WTC11 (cell line): ENCODE measurements at regions not wholly inside any gene's neighbourhood (a gene's known extent, or its start where the extent isn't known, plus 50 kb on each side); places are given as distances from the start of the nearest gene placed in this dataset.
A peak's percentile ranks its signal among the peaks of the same experiment; 100 is the strongest.

Experiments
- ATAC-seq: fragments of 200-7000 bp; cut with Tn5 transposase; 2 replicates; pipeline ENCODE4 v1.10.0; 2021; ENCODE audit warnings: mild to moderate bottlenecking, moderate library complexity
- CTCF ChIA-PET: fragments of 300-600 bp; sonication (Branson Sonifier 250); formaldehyde crosslinking; loops from one replicate; lab custom pipeline; 2021; ENCODE audit warnings: antibody characterized with exemption; lab: Charles Lee
- POLR2A ChIA-PET: fragments of 350-600 bp; sonication (Branson Sonifier 250); formaldehyde crosslinking; loops from one replicate; lab custom pipeline; 2021; ENCODE audit warnings: antibody characterized with exemption; lab: Charles Lee
- DNase-seq: peaks from one replicate; pipeline ENCODE4 v3.0.0; 2021; ENCODE audit warnings: low spot score
- H3K27ac Mint-ChIP-seq: 2 replicates; pipeline ENCODE4 v1.8.0; 2021; ENCODE audit warnings: mixed read lengths
- H3K27me3 Mint-ChIP-seq: 2 replicates; pipeline ENCODE4 v1.8.0; 2021; ENCODE audit warnings: low read depth, mild to moderate bottlenecking, moderate library complexity, mixed read lengths
- H3K36me3 Mint-ChIP-seq: 2 replicates; pipeline ENCODE4 v1.8.0; 2021; ENCODE audit warnings: mixed read lengths
- H3K4me1 Mint-ChIP-seq: 2 replicates; pipeline ENCODE4 v1.8.0; 2022; ENCODE audit warnings: mixed read lengths
- H3K4me3 Mint-ChIP-seq: 2 replicates; pipeline ENCODE4 v1.8.0; 2021; ENCODE audit warnings: mild to moderate bottlenecking, moderate library complexity, mixed read lengths
- H3K9me3 Mint-ChIP-seq: 2 replicates; pipeline ENCODE4 v1.8.0; 2021; ENCODE audit warnings: mixed read lengths
- CBFB ChIP-seq: sonication (generic); formaldehyde crosslinking; IDR thresholded peaks from 2 replicates; pipeline ENCODE4 v1.8.1; 2022; ENCODE audit warnings: mild to moderate bottlenecking, low read depth, missing genetic modification reagents
- FOXJ3 ChIP-seq: sonication (generic); formaldehyde crosslinking; IDR thresholded peaks from 2 replicates; pipeline ENCODE4 v1.9.0; 2021; ENCODE audit warnings: missing genetic modification reagents, mild to moderate bottlenecking, borderline replicate concordance
- GTF2I ChIP-seq: fragments of 250-450 bp; sonication (Bioruptor Pico); conservative IDR thresholded peaks from 2 replicates; pipeline ENCODE4 v1.4.0; 2021; ENCODE audit warnings: mild to moderate bottlenecking
- JAZF1 ChIP-seq: fragments of 250-450 bp; sonication (Bioruptor Pico); IDR thresholded peaks from 2 replicates; pipeline ENCODE4 v1.9.0; 2021; ENCODE audit warnings: moderate library complexity, mild to moderate bottlenecking, inconsistent platforms
- JUN ChIP-seq: sonication (generic); formaldehyde crosslinking; IDR thresholded peaks from 2 replicates; pipeline ENCODE4 v1.8.0; 2023; ENCODE audit warnings: mild to moderate bottlenecking, missing genetic modification reagents
- MXD4 ChIP-seq: fragments of 250-450 bp; sonication (Bioruptor Pico); IDR thresholded peaks from 2 replicates; pipeline ENCODE4 v1.8.0; 2021; ENCODE audit warnings: mild to moderate bottlenecking, moderate library complexity, borderline replicate concordance
- MYBL2 ChIP-seq: sonication (generic); formaldehyde crosslinking; IDR thresholded peaks from 2 replicates; pipeline ENCODE4 v1.8.1; 2023; ENCODE audit warnings: mild to moderate bottlenecking, moderate library complexity, missing genetic modification reagents
- OVOL2 ChIP-seq: fragments of 250-450 bp; sonication (Bioruptor Pico); IDR thresholded peaks from 2 replicates; pipeline ENCODE4 v1.9.0; 2021; ENCODE audit warnings: mild to moderate bottlenecking, borderline replicate concordance
- RORB ChIP-seq: fragments of 250-450 bp; sonication (Bioruptor Pico); IDR thresholded peaks from 2 replicates; pipeline ENCODE4 v1.9.0; 2021; ENCODE audit warnings: mild to moderate bottlenecking
- SOX15 ChIP-seq: fragments of 250-450 bp; sonication (Bioruptor Pico); IDR thresholded peaks from 2 replicates; pipeline ENCODE4 v1.9.0; 2021; ENCODE audit warnings: mild to moderate bottlenecking
- TCF7 ChIP-seq: sonication (generic); formaldehyde crosslinking; IDR thresholded peaks from 2 replicates; pipeline ENCODE4 v1.8.0; 2022; ENCODE audit warnings: mild to moderate bottlenecking, low read depth, missing genetic modification reagents, moderate library complexity
- TEAD1 ChIP-seq: sonication (generic); formaldehyde crosslinking; IDR thresholded peaks from 2 replicates; pipeline ENCODE4 v1.8.0; 2022; ENCODE audit warnings: mild to moderate bottlenecking, missing genetic modification reagents
- ZBTB21 ChIP-seq: sonication (generic); formaldehyde crosslinking; IDR thresholded peaks from 2 replicates; pipeline ENCODE4 v1.8.1; 2023; ENCODE audit warnings: mild to moderate bottlenecking, missing genetic modification reagents, borderline replicate concordance
- ZNF232 ChIP-seq: sonication (generic); formaldehyde crosslinking; IDR thresholded peaks from 2 replicates; pipeline ENCODE4 v1.8.0; 2022; ENCODE audit warnings: mild to moderate bottlenecking, missing genetic modification reagents
- ZNF423 ChIP-seq: fragments of 250-450 bp; sonication (Bioruptor Pico); IDR thresholded peaks from 2 replicates; pipeline ENCODE4 v2.1.2; 2022; ENCODE audit warnings: mild to moderate bottlenecking, moderate library complexity
- TF ChIP-seq, protein P1 (sequence below): sonication (generic); formaldehyde crosslinking; IDR thresholded peaks from 2 replicates; pipeline ENCODE4 v1.8.1; 2022; ENCODE audit warnings: low read depth, mild to moderate bottlenecking, moderate library complexity, missing genetic modification reagents, borderline replicate concordance
- TF ChIP-seq, protein P2 (sequence below): fragments of 250-450 bp; sonication (Bioruptor Pico); IDR thresholded peaks from 2 replicates; pipeline ENCODE4 v2.1.2; 2022; ENCODE audit warnings: mild to moderate bottlenecking, moderate library complexity
- TF ChIP-seq, protein P3 (sequence below): fragments of 250-450 bp; sonication (Bioruptor Pico); conservative IDR thresholded peaks from 2 replicates; pipeline ENCODE4 v1.9.0; 2021; ENCODE audit warnings: mild to moderate bottlenecking
- TF ChIP-seq, protein P4 (sequence below): fragments of 250-450 bp; sonication (Bioruptor Pico); IDR thresholded peaks from 2 replicates; pipeline ENCODE4 v1.9.0; 2021; ENCODE audit warnings: mild to moderate bottlenecking
- TF ChIP-seq, protein P5 (sequence below): sonication (generic); formaldehyde crosslinking; IDR thresholded peaks from 2 replicates; pipeline ENCODE4 v1.8.0; 2022; ENCODE audit warnings: mild to moderate bottlenecking, missing genetic modification reagents
- TF ChIP-seq, protein P6 (sequence below): fragments of 250-450 bp; sonication (Bioruptor Pico); IDR thresholded peaks from 2 replicates; pipeline ENCODE4 v1.9.0; 2021; ENCODE audit warnings: mild to moderate bottlenecking

DNA sequence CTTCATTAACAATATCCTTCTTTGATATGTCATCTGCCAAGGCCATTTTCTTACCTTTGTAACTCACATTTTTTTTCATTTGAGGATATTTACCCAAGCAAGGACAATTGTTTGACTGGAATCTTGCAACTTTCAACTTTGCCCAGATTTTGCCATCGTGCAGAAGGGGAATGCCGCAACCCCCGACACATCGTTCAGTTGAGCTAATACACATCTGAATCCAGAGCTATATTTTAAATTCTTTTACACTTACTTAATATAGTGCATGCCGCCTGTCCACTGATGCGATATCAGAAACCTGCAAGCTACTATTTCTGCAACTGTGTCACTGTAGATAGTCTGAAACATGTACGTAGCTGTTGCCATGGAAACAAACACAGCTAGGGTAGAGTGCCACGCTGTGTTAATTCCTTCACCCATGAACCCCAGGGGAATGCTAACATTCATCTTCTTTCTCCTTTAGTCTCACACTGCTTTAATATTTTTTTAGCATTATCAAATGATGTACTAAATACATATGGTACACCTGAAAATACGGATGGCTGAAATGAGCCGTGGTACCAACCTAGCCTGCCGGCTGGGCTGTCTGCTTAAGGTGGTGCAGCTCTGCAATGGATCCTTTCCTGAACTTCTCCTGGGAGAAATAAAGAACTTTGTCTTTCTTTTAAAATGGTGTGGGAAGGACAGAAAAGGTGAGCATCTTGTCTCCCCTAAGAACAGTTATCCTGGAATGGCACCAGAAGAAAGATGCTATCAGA, 77.0 kb upstream of the FOXN3 start:
- Mint-ChIP-seq H3K4me3 (no peak overlapping the region), H3K27ac (peak overlapping the region; percentile 6; the same call in 1 of the 2 replicates), H3K27me3 (no peaks in the 10 kb centered on the region), H3K4me1 (peaks cover 67% of the 10 kb centered on the region), H3K9me3 (no peaks in the 10 kb centered on the region), H3K36me3 (no peaks in the 10 kb centered on the region)
- no peak for DNase-seq
- TF ChIP-seq, protein P1, sequence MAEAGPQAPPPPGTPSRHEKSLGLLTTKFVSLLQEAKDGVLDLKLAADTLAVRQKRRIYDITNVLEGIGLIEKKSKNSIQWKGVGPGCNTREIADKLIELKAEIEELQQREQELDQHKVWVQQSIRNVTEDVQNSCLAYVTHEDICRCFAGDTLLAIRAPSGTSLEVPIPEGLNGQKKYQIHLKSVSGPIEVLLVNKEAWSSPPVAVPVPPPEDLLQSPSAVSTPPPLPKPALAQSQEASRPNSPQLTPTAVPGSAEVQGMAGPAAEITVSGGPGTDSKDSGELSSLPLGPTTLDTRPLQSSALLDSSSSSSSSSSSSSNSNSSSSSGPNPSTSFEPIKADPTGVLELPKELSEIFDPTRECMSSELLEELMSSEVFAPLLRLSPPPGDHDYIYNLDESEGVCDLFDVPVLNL (CRISPR knock-in tag) = no peak
- TF ChIP-seq OVOL2 (CRISPR knock-in tag) (no peak), JUN (CRISPR knock-in tag) (no peak), ZBTB21 (no peak), SOX15 (CRISPR knock-in tag) (no peak), RORB (CRISPR knock-in tag) (no peak), MXD4 (CRISPR knock-in tag) (no peak)
- ATAC-seq = no peak; the same call in 1 of the 2 replicates
- ChIA-PET POLR2A (interaction anchor here (0.5 to 0.6 kb wide), 3 partner anchors 10 to 36 kb away, joined by 3 read pairs; no protein-coding TSS in a partner anchor), CTCF (no interaction called here)

DNA sequence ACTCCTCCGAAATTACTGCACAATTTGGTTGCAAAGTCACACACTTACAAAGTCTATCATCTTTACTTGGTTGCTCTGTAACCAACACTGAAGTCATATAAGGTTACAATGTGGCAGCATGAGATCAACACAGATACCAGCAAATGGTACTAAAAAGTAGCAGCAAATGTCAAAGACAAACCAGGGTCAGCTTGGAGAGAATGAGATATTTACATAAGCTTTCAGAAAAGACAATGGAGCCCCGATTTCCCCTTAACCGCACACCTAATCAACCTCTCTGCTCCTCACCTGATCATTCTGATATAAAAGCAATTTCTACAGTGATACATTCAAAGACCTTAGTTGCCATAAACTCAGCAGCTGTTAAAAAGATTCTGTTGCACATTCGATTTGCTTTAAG, 76.4 kb upstream of the FOXN3 start:
- CTCF ChIA-PET = no interaction called here
- Mint-ChIP-seq H3K27ac (peak overlapping the region; percentile 34), H3K27me3 (no peaks in the 10 kb centered on the region), H3K4me3 (no peak overlapping the region), H3K9me3 (no peaks in the 10 kb centered on the region)
- POLR2A ChIA-PET = interaction anchor here (0.6 kb wide), 2 partner anchors 22 to 41 kb away, joined by 3 read pairs; no protein-coding TSS in a partner anchor
- DNase-seq = no peak
- TF ChIP-seq TEAD1 (no peak), MXD4 (CRISPR knock-in tag) (no peak), CBFB (CRISPR knock-in tag) (no peak)
- TF ChIP-seq, protein P2, sequence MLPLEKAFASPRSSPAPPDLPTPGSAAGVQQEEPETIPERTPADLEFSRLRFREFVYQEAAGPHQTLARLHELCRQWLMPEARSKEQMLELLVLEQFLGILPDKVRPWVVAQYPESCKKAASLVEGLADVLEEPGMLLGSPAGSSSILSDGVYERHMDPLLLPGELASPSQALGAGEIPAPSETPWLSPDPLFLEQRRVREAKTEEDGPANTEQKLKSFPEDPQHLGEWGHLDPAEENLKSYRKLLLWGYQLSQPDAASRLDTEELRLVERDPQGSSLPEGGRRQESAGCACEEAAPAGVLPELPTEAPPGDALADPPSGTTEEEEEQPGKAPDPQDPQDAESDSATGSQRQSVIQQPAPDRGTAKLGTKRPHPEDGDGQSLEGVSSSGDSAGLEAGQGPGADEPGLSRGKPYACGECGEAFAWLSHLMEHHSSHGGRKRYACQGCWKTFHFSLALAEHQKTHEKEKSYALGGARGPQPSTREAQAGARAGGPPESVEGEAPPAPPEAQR = no peak
- TF ChIP-seq, protein P3, sequence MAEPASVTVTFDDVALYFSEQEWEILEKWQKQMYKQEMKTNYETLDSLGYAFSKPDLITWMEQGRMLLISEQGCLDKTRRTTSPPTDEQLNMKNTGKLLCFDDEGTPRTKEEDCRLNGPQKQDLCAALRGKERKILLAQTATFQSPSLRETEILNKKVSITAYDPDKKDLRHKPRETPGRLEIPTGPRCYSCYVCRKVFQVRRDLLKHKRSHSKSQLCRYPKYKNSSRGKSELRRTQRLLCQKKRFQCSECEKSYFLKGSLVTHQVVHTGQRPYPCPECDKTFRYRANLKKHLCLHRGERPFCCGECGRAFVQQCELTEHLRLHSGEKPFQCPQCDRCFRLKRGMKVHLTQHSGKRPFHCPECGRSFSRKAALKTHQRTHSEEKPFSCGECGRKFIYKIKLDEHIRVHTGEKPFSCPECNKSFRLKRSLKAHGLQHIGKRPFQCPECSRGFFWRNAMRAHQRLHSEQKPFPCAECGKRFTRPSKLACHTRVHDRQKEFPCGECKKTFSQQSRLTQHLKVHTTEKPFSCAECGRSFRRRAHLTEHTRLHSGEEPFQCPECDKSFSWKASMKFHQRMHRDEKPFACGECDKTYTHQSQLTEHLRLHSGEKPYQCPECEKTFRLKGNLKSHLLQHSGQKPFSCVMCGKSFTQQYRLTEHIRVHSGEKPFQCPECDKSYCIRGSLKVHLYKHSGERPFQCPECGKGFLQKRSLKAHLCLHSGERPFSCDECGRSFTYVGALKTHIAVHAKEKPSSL (CRISPR knock-in tag) = no peak
- TF ChIP-seq, all 79 proteins: peak for 0
- no peaks in the 10 kb centered on the region for H3K36me3 Mint-ChIP-seq
- H3K4me1 Mint-ChIP-seq = peaks cover 66% of the 10 kb centered on the region
- no peak for ATAC-seq

DNA sequence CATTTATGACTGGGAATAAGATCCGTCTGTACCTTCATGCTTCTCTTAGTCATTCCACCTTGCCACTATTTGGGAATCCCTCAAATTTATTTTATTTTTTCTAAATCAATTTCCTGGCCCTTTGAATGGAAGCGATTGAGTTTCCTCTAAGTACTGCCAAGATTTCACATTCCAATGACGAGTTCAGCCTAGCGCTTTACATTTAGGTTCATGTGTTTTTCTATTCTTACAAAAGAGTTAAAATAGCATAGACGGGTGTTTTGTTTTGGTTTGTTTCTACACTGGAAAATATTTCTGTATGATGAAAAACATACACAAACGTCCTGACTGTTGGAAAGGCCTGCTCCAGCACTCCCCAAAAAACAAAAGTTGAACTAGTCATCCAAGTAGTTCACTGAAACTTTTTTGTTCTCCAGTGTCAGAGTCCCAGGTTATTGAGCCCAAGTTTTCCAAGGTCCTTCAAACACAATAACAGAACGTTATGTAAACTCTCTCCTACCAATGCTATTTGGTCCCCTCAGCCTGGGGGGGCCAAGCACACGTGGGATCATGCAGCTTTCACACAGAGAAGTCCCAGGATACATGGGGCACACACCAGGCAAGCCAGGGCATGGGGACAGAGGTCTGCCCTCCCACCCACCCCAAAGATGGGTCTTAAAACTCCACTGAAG, 74.8 kb upstream of the FOXN3 start:
- H3K4me1 Mint-ChIP-seq = peaks cover 78% of the 10 kb centered on the region
- no peak for DNase-seq
- H3K4me3 Mint-ChIP-seq = no peak overlapping the region
- ChIA-PET CTCF (no interaction called here), POLR2A (interaction anchor here (0.9 kb wide), 1 partner anchor 15 kb away, joined by 3 read pairs; no protein-coding TSS in a partner anchor)
- no peaks in the 10 kb centered on the region for H3K27me3 Mint-ChIP-seq
- H3K9me3 Mint-ChIP-seq = no peaks in the 10 kb centered on the region
- no peak for ATAC-seq
- H3K36me3 Mint-ChIP-seq = 0 out of 2 replicates have a peak, but pooled peaks cover 2% of the 10 kb centered on the region
- H3K27ac Mint-ChIP-seq = peak overlapping the region; percentile 65; the same call in 1 of the 2 replicates
- TF ChIP-seq GTF2I (CRISPR knock-in tag) (no peak), ZNF232 (no peak), JAZF1 (no peak), FOXJ3 (no peak), ZNF423 (CRISPR knock-in tag) (no peak), TCF7 (CRISPR knock-in tag) (no peak), MYBL2 (no peak)
- TF ChIP-seq, protein P4, sequence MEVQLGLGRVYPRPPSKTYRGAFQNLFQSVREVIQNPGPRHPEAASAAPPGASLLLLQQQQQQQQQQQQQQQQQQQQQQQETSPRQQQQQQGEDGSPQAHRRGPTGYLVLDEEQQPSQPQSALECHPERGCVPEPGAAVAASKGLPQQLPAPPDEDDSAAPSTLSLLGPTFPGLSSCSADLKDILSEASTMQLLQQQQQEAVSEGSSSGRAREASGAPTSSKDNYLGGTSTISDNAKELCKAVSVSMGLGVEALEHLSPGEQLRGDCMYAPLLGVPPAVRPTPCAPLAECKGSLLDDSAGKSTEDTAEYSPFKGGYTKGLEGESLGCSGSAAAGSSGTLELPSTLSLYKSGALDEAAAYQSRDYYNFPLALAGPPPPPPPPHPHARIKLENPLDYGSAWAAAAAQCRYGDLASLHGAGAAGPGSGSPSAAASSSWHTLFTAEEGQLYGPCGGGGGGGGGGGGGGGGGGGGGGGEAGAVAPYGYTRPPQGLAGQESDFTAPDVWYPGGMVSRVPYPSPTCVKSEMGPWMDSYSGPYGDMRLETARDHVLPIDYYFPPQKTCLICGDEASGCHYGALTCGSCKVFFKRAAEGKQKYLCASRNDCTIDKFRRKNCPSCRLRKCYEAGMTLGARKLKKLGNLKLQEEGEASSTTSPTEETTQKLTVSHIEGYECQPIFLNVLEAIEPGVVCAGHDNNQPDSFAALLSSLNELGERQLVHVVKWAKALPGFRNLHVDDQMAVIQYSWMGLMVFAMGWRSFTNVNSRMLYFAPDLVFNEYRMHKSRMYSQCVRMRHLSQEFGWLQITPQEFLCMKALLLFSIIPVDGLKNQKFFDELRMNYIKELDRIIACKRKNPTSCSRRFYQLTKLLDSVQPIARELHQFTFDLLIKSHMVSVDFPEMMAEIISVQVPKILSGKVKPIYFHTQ (CRISPR knock-in tag) = no peak
- TF ChIP-seq, protein P5, sequence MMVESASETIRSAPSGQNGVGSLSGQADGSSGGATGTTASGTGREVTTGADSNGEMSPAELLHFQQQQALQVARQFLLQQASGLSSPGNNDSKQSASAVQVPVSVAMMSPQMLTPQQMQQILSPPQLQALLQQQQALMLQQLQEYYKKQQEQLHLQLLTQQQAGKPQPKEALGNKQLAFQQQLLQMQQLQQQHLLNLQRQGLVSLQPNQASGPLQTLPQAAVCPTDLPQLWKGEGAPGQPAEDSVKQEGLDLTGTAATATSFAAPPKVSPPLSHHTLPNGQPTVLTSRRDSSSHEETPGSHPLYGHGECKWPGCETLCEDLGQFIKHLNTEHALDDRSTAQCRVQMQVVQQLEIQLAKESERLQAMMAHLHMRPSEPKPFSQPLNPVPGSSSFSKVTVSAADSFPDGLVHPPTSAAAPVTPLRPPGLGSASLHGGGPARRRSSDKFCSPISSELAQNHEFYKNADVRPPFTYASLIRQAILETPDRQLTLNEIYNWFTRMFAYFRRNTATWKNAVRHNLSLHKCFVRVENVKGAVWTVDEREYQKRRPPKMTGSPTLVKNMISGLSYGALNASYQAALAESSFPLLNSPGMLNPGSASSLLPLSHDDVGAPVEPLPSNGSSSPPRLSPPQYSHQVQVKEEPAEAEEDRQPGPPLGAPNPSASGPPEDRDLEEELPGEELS (CRISPR knock-in tag) = no peak
- TF ChIP-seq, protein P6, sequence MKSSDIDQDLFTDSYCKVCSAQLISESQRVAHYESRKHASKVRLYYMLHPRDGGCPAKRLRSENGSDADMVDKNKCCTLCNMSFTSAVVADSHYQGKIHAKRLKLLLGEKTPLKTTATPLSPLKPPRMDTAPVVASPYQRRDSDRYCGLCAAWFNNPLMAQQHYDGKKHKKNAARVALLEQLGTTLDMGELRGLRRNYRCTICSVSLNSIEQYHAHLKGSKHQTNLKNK (CRISPR knock-in tag) = no peak
